OCI-LY1 (cell line): ENCODE measurements at regions not wholly inside any gene's neighbourhood (a gene's known extent, or its start where the extent isn't known, plus 50 kb on each side); places are given as distances from the start of the nearest gene placed in this dataset.

Source experiments
- EZH2 ChIP-seq: fragments of 200-600 bp; sonication (generic), shearing (Covaris generic); IDR thresholded peaks from 2 replicates; pipeline ENCODE4 v1.8.0; 2017; ENCODE audit warnings: borderline replicate concordance, mixed run types, mild to moderate bottlenecking, antibody characterized with exemption, low read length, moderate library complexity, mixed read lengths
- TF ChIP-seq, protein P1 (sequence below): fragments of 200-600 bp; sonication (generic), shearing (Covaris generic); IDR thresholded peaks from 2 replicates; pipeline ENCODE4 v1.5.1; 2017; ENCODE audit warnings: mild to moderate bottlenecking, antibody characterized with exemption, low read length, moderate library complexity, mixed read lengths

DNA sequence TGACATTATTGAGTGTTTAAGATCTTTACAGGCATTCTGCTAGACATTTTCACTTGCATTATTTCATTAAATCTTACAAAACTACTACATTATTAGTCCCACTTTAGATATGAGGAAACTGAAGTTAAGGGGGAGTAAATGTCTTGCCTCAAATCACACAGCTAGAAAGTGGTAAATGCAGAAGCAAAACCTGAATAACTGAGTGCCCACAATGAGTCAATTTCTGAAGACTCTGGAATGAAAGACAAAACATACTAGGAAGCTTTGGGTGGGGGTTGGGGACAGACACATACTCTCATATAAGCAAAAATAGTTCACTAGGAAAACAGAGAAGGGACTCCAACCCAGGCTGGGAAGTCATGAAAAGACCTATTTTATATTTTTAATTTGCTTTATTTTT is 214.4 kb upstream of the LRATD1 start:
- TF ChIP-seq, protein P1, sequence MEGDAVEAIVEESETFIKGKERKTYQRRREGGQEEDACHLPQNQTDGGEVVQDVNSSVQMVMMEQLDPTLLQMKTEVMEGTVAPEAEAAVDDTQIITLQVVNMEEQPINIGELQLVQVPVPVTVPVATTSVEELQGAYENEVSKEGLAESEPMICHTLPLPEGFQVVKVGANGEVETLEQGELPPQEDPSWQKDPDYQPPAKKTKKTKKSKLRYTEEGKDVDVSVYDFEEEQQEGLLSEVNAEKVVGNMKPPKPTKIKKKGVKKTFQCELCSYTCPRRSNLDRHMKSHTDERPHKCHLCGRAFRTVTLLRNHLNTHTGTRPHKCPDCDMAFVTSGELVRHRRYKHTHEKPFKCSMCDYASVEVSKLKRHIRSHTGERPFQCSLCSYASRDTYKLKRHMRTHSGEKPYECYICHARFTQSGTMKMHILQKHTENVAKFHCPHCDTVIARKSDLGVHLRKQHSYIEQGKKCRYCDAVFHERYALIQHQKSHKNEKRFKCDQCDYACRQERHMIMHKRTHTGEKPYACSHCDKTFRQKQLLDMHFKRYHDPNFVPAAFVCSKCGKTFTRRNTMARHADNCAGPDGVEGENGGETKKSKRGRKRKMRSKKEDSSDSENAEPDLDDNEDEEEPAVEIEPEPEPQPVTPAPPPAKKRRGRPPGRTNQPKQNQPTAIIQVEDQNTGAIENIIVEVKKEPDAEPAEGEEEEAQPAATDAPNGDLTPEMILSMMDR: no peak
- no peak for TF ChIP-seq EZH2
